BJ (cell line): ENCODE measurements at regions not wholly inside any gene's neighbourhood (a gene's known extent, or its start where the extent isn't known, plus 50 kb on each side); places are given as distances from the start of the nearest gene placed in this dataset. TPM values are rescaled to one million over a fixed set of nuclear protein-coding genes. Genes with fewer than 3 reads are reported as not detected.

Source experiments
- CTCF ChIA-PET: fragments of 350-600 bp; formaldehyde crosslinking; extraction: SDS; loops from one replicate; lab custom pipeline; 2021; ENCODE audit warnings: antibody characterized with exemption, inconsistent platforms; lab: Yijun Ruan, JAX
- POLR2A ChIA-PET: fragments of 300-600 bp; sonication (Branson Sonifier 250); formaldehyde crosslinking; extraction: SDS; loops from one replicate; lab custom pipeline; 2021; ENCODE audit warnings: antibody characterized with exemption; lab: Charles Lee
- DNase-seq: peaks from one replicate; pipeline ENCODE4 v3.0.0-alpha.2; 2011; ENCODE audit warnings: low read depth
- H3K27me3 ChIP-seq: 2 replicates; pipeline ENCODE4 v1.6.0; 2011; ENCODE audit warnings: low read length; ENCODE audit not compliant: control insufficient read depth, insufficient read depth
- H3K36me3 ChIP-seq: 2 replicates; pipeline ENCODE4 v1.5.1; 2011; ENCODE audit warnings: low read length; ENCODE audit not compliant: control insufficient read depth, insufficient read depth
- H3K4me3 ChIP-seq: 2 replicates; pipeline ENCODE4 v1.5.1; 2011; ENCODE audit warnings: low read depth, mild to moderate bottlenecking, control low read depth, low read length
- CTCF ChIP-seq: IDR thresholded peaks from 2 replicates; pipeline ENCODE4 v1.5.1; 2011; ENCODE audit warnings: low read depth, mild to moderate bottlenecking, control low read depth, inconsistent platforms, low read length, moderate library complexity; ENCODE audit not compliant: insufficient read depth
- small RNA-seq: library from RNA; depleted of rRNA; stranded (forward); fragments of <200 nt; gene quantifications from one replicate; pipeline ENCODE3, GENCODE V24; 2012; ENCODE audit warnings: low replicate concordance, low read depth; ENCODE audit not compliant: insufficient read length

- ChIA-PET CTCF (interaction anchor here (0.7 kb wide), 1 partner anchor 226 kb away, joined by 3 read pairs; no protein-coding TSS in a partner anchor), POLR2A (interaction anchor here (0.6 kb wide), 1 partner anchor 1724 kb away, joined by 4 read pairs; no protein-coding TSS in a partner anchor)
- no peak for DNase-seq
- H3K4me3 ChIP-seq, result no peak overlapping the region
- no peaks in the 10 kb centered on the region for H3K27me3 ChIP-seq
- no peaks in the 10 kb centered on the region for H3K36me3 ChIP-seq
- no peak for TF ChIP-seq CTCF
Measured at GRCh38 chr7:120216947-120217346, 56.0 kb upstream of the KCND2 start.

GRCh38 chr7:120218712-120219111 is 54.3 kb upstream of the KCND2 start:
- POLR2A ChIA-PET, result no interaction called here
- no peak overlapping the region for H3K4me3 ChIP-seq
- CTCF ChIA-PET, result no interaction called here
- TF ChIP-seq CTCF, result no peak
- no peaks in the 10 kb centered on the region for H3K36me3 ChIP-seq
- H3K27me3 ChIP-seq, result no peaks in the 10 kb centered on the region
- no peak for DNase-seq

- TF ChIP-seq CTCF, result no peak
- ChIA-PET POLR2A (no interaction called here), CTCF (no interaction called here)
- no peaks in the 10 kb centered on the region for H3K27me3 ChIP-seq
- no peaks in the 10 kb centered on the region for H3K36me3 ChIP-seq
- no peak overlapping the region for H3K4me3 ChIP-seq
- DNase-seq, result no peak
Measured at GRCh38 chr7:120221666-120222065, 51.3 kb upstream of the KCND2 start.

Small RNA genes lying in the stretch of these regions (small RNA-seq; reads per million reads assigned to genes)
- not detected for gene RNU1-29P
